T47D (cell line): ENCODE measurements at regions not wholly inside any gene's neighbourhood (a gene's known extent, or its start where the extent isn't known, plus 50 kb on each side); places are given as distances from the start of the nearest gene placed in this dataset.
"Not testable (repeated sequence)": the region's sequence is repeated elsewhere in the genome, so short reads cannot be mapped to it uniquely, and the experiment has no call there.

Source experiments
- DNase-seq, 2 experiments: peaks; one replicate each; pipeline versions ENCODE4 v3.0.0 to v3.0.0-alpha.2; 2011 to 2012; ENCODE audit warnings: low read depth in 1 of 2, low spot score in 1 of 2
- JUND ChIP-seq: IDR thresholded peaks from 2 replicates; pipeline ENCODE4 v1.6.1; 2012; ENCODE audit warnings: low read depth
- in situ Hi-C: cut with HindIII; loops from 2 replicates; pipeline ENCODE4 v1.10.0; 2016; ENCODE audit warnings: low sequenced_read_pairs, low pct_unique_long_range_greater_than_20kb

- in situ Hi-C loops, result no loop called here
- no peak for TF ChIP-seq JUND
- DNase-seq, result no peak
Measured at GRCh38 chr5:87524217-87524616, 111.5 kb upstream of the CCNH start.

GRCh38 chr5:87511778-87512177, 99.0 kb upstream of the CCNH start:
- DNase-seq, in situ Hi-C loops: not testable (repeated sequence)

GRCh38 chr5:87503004-87503403, 90.3 kb upstream of the CCNH start:
- no peak for DNase-seq
- TF ChIP-seq JUND, result no peak
- in situ Hi-C loops, result no loop called here

GRCh38 chr5:87499478-87500410, 87.0 kb upstream of the CCNH start:
- TF ChIP-seq JUND, result no peak
- in situ Hi-C loops, result no loop called here
- DNase-seq, result no peak
